Breast epithelium (tissue), 4 donors: ENCODE measurements at regions not wholly inside any gene's neighbourhood (a gene's known extent, or its start where the extent isn't known, plus 50 kb on each side); places are given as distances from the start of the nearest gene placed in this dataset.

Source experiments
- DNase-seq, 2 donors: peaks; one replicate each; pipeline ENCODE4 v3.0.0-alpha.2; 2019; ENCODE audit warnings: low spot score in 2 of 2
- H3K27ac ChIP-seq, 2 donors: fragments of 200-600 bp; sonication (generic) in 1 of 2; one replicate each; pipeline ENCODE4 v1.5.1; 2016 to 2019; ENCODE audit warnings: mild to moderate bottlenecking in 1 of 2
- H3K27me3 ChIP-seq, 2 donors: fragments of 200-600 bp; sonication (generic) in 1 of 2; one replicate each; pipeline versions ENCODE4 v1.5.1 to v1.6.0; 2017 to 2019; ENCODE audit warnings: control low read depth in 1 of 2, mild to moderate bottlenecking in 1 of 2
- H3K36me3 ChIP-seq: fragments of 200-600 bp; one replicate; pipeline ENCODE4 v1.5.1; 2019
- H3K4me1 ChIP-seq, 2 donors: fragments of 200-600 bp; sonication (generic); one replicate each; pipeline ENCODE4 v1.5.1; 2016 to 2019; ENCODE audit warnings: control low read depth in 1 of 2
- H3K4me3 ChIP-seq, 3 donors: fragments of 200-600 bp; sonication (generic); 1 replicate in 2 of 3; 2 replicates in 1 of 3; pipeline ENCODE4 v1.5.1; 2016 to 2019; ENCODE audit warnings: mild to moderate bottlenecking in 3 of 3, moderate library complexity in 2 of 3
- H3K9me3 ChIP-seq, 2 donors: fragments of 200-600 bp; sonication (generic) in 1 of 2; one replicate each; pipeline ENCODE4 v1.5.1; 2016 to 2019; ENCODE audit warnings: control low read depth in 1 of 2
- POLR2A ChIP-seq: fragments of 450-650 bp; IDR thresholded peaks from one replicate; pipeline ENCODE4 v1.6.1; 2016; ENCODE audit warnings: antibody characterized with exemption, mild to moderate bottlenecking, moderate library complexity
- POLR2AphosphoS5 ChIP-seq, 3 donors: sonication (generic); formaldehyde crosslinking; IDR thresholded peaks; one replicate each; pipeline ENCODE4 v1.6.1; 2017; ENCODE audit warnings: antibody characterized with exemption in 3 of 3
- intact Hi-C: fragments of 100-400 bp; cut with DNase I; formaldehyde crosslinking; loops from one replicate; pipeline ENCODE4 v1.15.1; 2023; ENCODE audit warnings: low total_unique reads
- TF ChIP-seq, protein P1 (sequence below), 3 donors: fragments of 450-650 bp; IDR thresholded peaks; one replicate each; pipeline ENCODE4 v1.5.1; 2016 to 2017; ENCODE audit warnings: antibody characterized with exemption in 3 of 3, mild to moderate bottlenecking in 3 of 3, moderate library complexity in 3 of 3

DNA sequence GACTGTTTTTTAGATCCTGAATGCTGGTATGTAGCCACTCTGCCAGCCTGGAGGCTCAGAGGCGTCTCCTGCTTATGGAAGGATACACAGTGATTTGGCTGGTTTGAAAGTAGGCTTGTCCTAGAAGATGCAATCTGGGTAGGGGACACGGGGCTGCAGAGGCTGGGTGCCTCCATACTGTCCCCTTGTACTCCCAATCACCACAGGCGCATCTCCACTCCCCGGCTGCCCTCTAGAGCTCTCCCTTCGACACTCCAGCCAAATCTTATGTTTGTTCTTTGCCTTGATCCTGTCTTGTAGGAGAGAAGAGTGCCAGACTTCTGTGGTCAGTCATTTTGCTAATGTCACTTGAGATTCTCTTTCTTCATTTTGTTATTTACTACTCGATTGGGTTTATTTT, 168.8 kb upstream of the THRB start:
- intact Hi-C loops, result no loop called here
- H3K4me3 ChIP-seq, result no peak overlapping the region
- no peaks in the 10 kb centered on the region for H3K4me1 ChIP-seq
- no peak overlapping the region for H3K27ac ChIP-seq
- TF ChIP-seq, protein P1, sequence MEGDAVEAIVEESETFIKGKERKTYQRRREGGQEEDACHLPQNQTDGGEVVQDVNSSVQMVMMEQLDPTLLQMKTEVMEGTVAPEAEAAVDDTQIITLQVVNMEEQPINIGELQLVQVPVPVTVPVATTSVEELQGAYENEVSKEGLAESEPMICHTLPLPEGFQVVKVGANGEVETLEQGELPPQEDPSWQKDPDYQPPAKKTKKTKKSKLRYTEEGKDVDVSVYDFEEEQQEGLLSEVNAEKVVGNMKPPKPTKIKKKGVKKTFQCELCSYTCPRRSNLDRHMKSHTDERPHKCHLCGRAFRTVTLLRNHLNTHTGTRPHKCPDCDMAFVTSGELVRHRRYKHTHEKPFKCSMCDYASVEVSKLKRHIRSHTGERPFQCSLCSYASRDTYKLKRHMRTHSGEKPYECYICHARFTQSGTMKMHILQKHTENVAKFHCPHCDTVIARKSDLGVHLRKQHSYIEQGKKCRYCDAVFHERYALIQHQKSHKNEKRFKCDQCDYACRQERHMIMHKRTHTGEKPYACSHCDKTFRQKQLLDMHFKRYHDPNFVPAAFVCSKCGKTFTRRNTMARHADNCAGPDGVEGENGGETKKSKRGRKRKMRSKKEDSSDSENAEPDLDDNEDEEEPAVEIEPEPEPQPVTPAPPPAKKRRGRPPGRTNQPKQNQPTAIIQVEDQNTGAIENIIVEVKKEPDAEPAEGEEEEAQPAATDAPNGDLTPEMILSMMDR (IDR thresholded peaks at IDR 0.05), result no peak
- no peak for TF ChIP-seq POLR2A
- TF ChIP-seq POLR2AphosphoS5 (IDR thresholded peaks at IDR 0.05), result no peak
- H3K27me3 ChIP-seq, result no peaks in the 10 kb centered on the region
- H3K36me3 ChIP-seq, result no peaks in the 10 kb centered on the region
- no peak for DNase-seq
- H3K9me3 ChIP-seq, result no peaks in the 10 kb centered on the region

DNA sequence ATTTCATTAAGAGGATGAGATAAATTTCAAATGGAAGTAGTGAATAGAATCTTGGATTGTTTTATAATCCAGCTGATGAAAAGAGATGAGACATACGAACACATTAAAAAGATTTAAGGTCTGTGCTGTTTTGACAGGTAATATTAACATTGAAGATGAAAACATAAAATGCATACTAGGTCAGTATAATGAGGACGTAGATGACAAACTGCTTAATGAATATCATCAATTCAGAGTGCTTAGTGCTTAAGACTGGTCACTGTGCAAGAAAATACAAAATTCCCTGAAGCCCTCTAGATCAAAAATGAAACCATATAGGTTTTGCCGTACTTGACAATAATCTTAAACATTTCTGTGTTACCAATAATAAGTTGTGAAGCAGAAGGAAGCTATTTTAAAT, 173.4 kb upstream of the THRB start:
- Histone ChIP-seq H3K9me3 (no peaks in the 10 kb centered on the region), H3K36me3 (no peaks in the 10 kb centered on the region), H3K27ac (no peak overlapping the region), H3K4me1 (no peaks in the 10 kb centered on the region), H3K4me3 (no peak overlapping the region), H3K27me3 (no peaks in the 10 kb centered on the region)
- TF ChIP-seq POLR2AphosphoS5 (IDR thresholded peaks at IDR 0.05) (no peak), POLR2A (no peak)
- TF ChIP-seq, protein P1 (IDR thresholded peaks at IDR 0.05), result no peak
- no peak for DNase-seq
- intact Hi-C loops, result no loop called here

DNA sequence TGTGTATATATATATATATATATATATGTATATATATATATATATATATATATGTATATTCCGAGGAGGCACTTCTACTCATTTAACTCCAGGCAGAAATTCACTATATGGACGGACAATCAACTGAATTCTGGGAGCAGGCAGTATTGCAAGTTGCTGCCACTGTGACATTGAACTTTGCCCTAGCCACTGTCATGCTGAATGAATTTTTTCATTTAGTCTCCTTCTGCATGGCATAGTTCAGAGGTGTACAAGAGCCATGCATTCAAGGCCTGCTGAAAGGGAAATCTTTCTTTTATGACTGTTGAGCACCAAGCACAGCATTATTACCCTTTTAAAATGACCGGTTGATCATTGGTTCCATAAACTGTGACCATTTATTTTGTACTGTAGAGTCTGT, 176.2 kb upstream of the THRB start:
- Histone ChIP-seq H3K4me3 (no peak overlapping the region), H3K36me3 (no peaks in the 10 kb centered on the region), H3K9me3 (no peaks in the 10 kb centered on the region), H3K27me3 (no peaks in the 10 kb centered on the region), H3K27ac (no peak overlapping the region), H3K4me1 (no peaks in the 10 kb centered on the region)
- TF ChIP-seq POLR2AphosphoS5 (IDR thresholded peaks at IDR 0.05) (no peak), POLR2A (no peak)
- TF ChIP-seq, protein P1 (IDR thresholded peaks at IDR 0.05), result no peak
- intact Hi-C loops, result no loop called here
- no peak for DNase-seq

DNA sequence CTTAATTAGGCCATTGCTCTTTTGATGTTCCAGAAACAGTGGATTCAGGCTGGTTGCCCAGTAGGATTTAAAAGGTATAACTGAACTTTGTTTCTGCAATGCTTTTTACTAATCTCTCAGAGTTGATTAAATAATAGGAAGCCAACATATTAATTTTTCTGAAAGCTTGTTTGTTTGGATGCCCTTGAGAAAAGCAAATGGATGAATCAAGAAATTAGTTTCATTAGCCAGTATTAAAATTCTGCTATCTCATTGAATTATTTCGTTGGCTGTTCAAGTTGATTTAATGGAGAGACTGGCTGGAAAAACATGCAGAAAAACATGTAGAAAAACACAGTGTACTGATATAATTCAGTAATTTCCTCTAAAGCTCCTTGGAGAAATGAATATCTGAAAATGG, 178.9 kb upstream of the THRB start:
- H3K36me3 ChIP-seq, result no peaks in the 10 kb centered on the region
- intact Hi-C loops, result no loop called here

DNA sequence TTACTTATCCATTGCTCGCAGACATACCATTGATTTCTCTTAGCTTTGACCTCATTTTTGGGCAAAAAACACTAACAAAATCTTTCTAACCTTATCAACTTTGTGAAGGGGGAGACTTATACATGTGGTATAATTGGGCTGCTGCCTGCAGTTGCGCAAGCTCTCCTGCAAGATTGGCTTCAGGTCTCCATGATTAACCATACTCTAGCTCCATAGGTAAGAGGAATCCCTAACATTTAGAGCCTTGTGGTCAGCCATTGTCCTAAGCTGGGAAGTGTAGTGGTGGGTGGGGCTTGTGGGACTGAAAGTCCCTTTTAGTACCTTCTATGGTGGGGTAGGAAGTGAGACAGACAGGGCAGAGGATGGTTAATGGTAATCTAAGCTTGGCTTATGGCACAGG, 179.6 kb upstream of the THRB start:
- no peaks in the 10 kb centered on the region for H3K4me1 ChIP-seq
- no peak for DNase-seq
- H3K36me3 ChIP-seq, result no peaks in the 10 kb centered on the region
- intact Hi-C loops, result no loop called here
- TF ChIP-seq POLR2AphosphoS5 (IDR thresholded peaks at IDR 0.05) (no peak), POLR2A (no peak)
- TF ChIP-seq, protein P1 (IDR thresholded peaks at IDR 0.05), result no peak
- no peaks in the 10 kb centered on the region for H3K27me3 ChIP-seq
- no peak overlapping the region for H3K4me3 ChIP-seq
- no peak overlapping the region for H3K27ac ChIP-seq
- H3K9me3 ChIP-seq, result no peaks in the 10 kb centered on the region

More for the DNA sequence above, 178.9 kb upstream of the THRB start:
- H3K9me3 ChIP-seq, result no peaks in the 10 kb centered on the region
- no peak for TF ChIP-seq POLR2AphosphoS5 (IDR thresholded peaks at IDR 0.05)
- TF ChIP-seq, protein P1 (IDR thresholded peaks at IDR 0.05), result no peak
- no peak for TF ChIP-seq POLR2A
- no peak overlapping the region for H3K4me3 ChIP-seq
- no peak overlapping the region for H3K27ac ChIP-seq
- H3K4me1 ChIP-seq, result no peaks in the 10 kb centered on the region
- DNase-seq, result no peak
- no peaks in the 10 kb centered on the region for H3K27me3 ChIP-seq
